Activated B cell treated with CpG ODN at 0.5 μM for 24 hours (primary cell): ENCODE measurements at regions not wholly inside any gene's neighbourhood (a gene's known extent, or its start where the extent isn't known, plus 50 kb on each side); places are given as distances from the start of the nearest gene placed in this dataset.

ENCODE experiments used
- ATAC-seq: fragments of 200-7000 bp; cut with Tn5 transposase; one replicate; pipeline ENCODE4 v1.10.0; 2021; ENCODE audit warnings: low read depth, mild to moderate bottlenecking, moderate library complexity
- CTCF ChIA-PET: fragments of 350-600 bp; sonication (Branson Sonifier 250); formaldehyde crosslinking; loops from one replicate; lab custom pipeline; 2021; ENCODE audit warnings: antibody characterized with exemption; lab: Charles Lee
- POLR2A ChIA-PET: fragments of 350-600 bp; sonication (Branson Sonifier 250); formaldehyde crosslinking; loops from one replicate; lab custom pipeline; 2021; ENCODE audit warnings: antibody characterized with exemption; lab: Charles Lee
- DNase-seq: peaks from one replicate; pipeline ENCODE4 v3.0.0; 2022
- H3K27ac Mint-ChIP-seq: one replicate; pipeline ENCODE4 v1.8.0; 2020; ENCODE audit warnings: mixed read lengths
- H3K27me3 Mint-ChIP-seq: one replicate; pipeline ENCODE4 v1.8.0; 2021; ENCODE audit warnings: mixed read lengths
- H3K36me3 Mint-ChIP-seq: one replicate; pipeline ENCODE4 v1.8.0; 2021; ENCODE audit warnings: low read depth, mixed read lengths
- H3K4me1 Mint-ChIP-seq: one replicate; pipeline ENCODE4 v1.8.0; 2021; ENCODE audit warnings: mixed read lengths
- H3K4me3 Mint-ChIP-seq: one replicate; pipeline ENCODE4 v1.8.0; 2020; ENCODE audit warnings: mild to moderate bottlenecking, mixed read lengths
- H3K9me3 Mint-ChIP-seq: one replicate; pipeline ENCODE4 v1.8.0; 2020; ENCODE audit warnings: mixed read lengths
- intact Hi-C: fragments of 100-400 bp; cut with micrococcal nuclease; formaldehyde crosslinking; loops from one replicate; pipeline ENCODE4 v1.15.1; 2024
- TF ChIP-seq, protein P1 (sequence below): fragments of 200-600 bp; IDR thresholded peaks from one replicate; pipeline ENCODE4 v1.8.0; 2022; ENCODE audit warnings: antibody characterized with exemption, mild to moderate bottlenecking

DNA sequence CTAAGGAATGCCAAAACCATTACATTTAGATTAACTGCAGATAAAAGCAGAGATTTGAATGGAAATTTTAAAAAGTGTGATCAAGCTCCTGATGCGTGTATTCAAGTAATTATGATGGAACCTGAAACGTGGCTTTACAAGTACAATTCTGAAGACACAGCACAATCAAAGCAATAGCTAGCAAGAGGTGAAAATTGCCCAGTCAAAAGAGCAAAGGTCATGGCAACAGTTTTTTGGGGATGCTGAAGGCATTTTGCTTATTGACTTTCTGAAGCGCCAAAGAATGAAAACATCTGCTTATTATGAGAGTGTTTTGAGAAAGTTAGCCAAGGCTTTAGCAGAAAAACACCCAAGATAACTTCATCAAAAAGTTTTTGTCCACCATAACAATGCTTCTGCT lies 389.6 kb upstream of the TENM4 start:
- DNase-seq = no peak
- no peaks in the 10 kb centered on the region for H3K4me1 Mint-ChIP-seq
- TF ChIP-seq, protein P1, sequence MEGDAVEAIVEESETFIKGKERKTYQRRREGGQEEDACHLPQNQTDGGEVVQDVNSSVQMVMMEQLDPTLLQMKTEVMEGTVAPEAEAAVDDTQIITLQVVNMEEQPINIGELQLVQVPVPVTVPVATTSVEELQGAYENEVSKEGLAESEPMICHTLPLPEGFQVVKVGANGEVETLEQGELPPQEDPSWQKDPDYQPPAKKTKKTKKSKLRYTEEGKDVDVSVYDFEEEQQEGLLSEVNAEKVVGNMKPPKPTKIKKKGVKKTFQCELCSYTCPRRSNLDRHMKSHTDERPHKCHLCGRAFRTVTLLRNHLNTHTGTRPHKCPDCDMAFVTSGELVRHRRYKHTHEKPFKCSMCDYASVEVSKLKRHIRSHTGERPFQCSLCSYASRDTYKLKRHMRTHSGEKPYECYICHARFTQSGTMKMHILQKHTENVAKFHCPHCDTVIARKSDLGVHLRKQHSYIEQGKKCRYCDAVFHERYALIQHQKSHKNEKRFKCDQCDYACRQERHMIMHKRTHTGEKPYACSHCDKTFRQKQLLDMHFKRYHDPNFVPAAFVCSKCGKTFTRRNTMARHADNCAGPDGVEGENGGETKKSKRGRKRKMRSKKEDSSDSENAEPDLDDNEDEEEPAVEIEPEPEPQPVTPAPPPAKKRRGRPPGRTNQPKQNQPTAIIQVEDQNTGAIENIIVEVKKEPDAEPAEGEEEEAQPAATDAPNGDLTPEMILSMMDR = no peak
- ATAC-seq = no peak
- no peak overlapping the region for H3K27ac Mint-ChIP-seq
- no peaks in the 10 kb centered on the region for H3K27me3 Mint-ChIP-seq
- POLR2A ChIA-PET = no interaction called here
- CTCF ChIA-PET = no interaction called here
- no peaks in the 10 kb centered on the region for H3K9me3 Mint-ChIP-seq
- H3K36me3 Mint-ChIP-seq = no peaks in the 10 kb centered on the region
- intact Hi-C loops = no loop called here
- no peak overlapping the region for H3K4me3 Mint-ChIP-seq

DNA sequence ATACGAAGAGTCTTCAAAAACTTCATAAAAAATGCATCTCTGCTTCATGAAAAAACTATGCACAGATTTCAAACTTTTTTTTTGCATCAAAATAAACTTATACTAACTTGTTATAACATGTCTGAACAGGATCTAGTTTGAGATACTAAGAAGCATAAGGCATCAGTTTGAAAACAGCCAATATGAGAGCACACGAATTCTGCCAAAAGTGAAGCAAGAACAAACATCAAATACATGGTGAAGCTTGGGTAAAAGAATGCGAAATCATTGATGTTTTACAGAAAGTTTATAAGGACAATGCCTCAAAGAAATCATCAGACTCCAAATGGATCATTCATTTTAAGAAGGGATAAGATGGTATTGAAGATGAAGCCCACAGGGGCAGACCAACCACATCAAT lies 389.1 kb upstream of the TENM4 start:
- no peak for DNase-seq
- Mint-ChIP-seq H3K27me3 (no peaks in the 10 kb centered on the region), H3K4me1 (no peaks in the 10 kb centered on the region), H3K36me3 (no peaks in the 10 kb centered on the region), H3K27ac (no peak overlapping the region), H3K4me3 (no peak overlapping the region), H3K9me3 (no peaks in the 10 kb centered on the region)
- intact Hi-C loops = no loop called here
- ATAC-seq = no peak
- POLR2A ChIA-PET = no interaction called here
- CTCF ChIA-PET = no interaction called here
- TF ChIP-seq, protein P1 = no peak

DNA sequence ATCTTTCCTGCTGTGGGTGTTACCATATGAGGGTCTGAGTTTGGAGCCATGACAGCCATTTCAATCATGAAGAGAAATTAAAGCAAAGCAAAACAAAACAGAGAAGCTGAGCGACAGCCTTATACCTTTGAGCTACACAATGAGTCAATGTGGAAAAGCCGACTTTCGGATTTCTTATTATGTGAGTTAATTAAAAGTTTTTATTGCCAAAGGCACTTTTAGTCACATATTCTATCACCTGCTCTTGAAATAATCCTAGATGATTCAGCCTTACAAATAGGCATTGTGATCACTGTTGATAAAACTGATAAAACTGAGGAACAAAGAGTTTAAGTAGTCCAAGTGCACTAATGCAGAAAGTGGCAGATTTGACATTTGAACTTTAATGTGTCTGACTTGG lies 381.9 kb upstream of the TENM4 start:
- ATAC-seq (no peak), DNase-seq (no peak)
- intact Hi-C loops = no loop called here
- H3K27me3 Mint-ChIP-seq = no peaks in the 10 kb centered on the region
- H3K4me1 Mint-ChIP-seq = no peaks in the 10 kb centered on the region
- TF ChIP-seq, protein P1 = no peak
- no peaks in the 10 kb centered on the region for H3K9me3 Mint-ChIP-seq
- H3K4me3 Mint-ChIP-seq = no peak overlapping the region
- no peak overlapping the region for H3K27ac Mint-ChIP-seq
- POLR2A ChIA-PET = no interaction called here
- H3K36me3 Mint-ChIP-seq = no peaks in the 10 kb centered on the region
- CTCF ChIA-PET = no interaction called here

DNA sequence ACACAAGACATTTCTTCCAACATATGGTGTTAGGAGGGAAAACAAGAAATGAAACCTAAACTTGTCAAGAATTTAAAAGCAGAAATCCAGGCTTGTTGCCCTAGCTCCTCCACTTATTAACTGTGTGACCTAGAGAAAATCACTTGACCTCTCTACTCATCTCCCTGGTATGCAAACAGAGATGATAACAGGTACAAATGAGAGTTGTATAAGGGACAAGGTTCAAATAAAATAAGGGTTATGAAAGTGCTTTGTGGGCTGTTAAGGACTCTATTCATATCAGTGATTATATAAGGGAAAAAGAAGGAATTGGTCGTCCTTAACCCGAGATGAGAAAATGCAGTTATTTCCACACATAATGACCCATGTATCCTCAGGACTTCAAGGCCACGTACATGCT lies 372.7 kb upstream of the TENM4 start:
- ChIA-PET POLR2A (no interaction called here), CTCF (no interaction called here)
- intact Hi-C loops = no loop called here
- no peaks in the 10 kb centered on the region for H3K9me3 Mint-ChIP-seq
- H3K27me3 Mint-ChIP-seq = no peaks in the 10 kb centered on the region
- H3K4me1 Mint-ChIP-seq = no peaks in the 10 kb centered on the region
- DNase-seq (no peak), ATAC-seq (no peak)
- no peaks in the 10 kb centered on the region for H3K36me3 Mint-ChIP-seq
- no peak overlapping the region for H3K27ac Mint-ChIP-seq
- TF ChIP-seq, protein P1 = no peak
- no peak overlapping the region for H3K4me3 Mint-ChIP-seq

DNA sequence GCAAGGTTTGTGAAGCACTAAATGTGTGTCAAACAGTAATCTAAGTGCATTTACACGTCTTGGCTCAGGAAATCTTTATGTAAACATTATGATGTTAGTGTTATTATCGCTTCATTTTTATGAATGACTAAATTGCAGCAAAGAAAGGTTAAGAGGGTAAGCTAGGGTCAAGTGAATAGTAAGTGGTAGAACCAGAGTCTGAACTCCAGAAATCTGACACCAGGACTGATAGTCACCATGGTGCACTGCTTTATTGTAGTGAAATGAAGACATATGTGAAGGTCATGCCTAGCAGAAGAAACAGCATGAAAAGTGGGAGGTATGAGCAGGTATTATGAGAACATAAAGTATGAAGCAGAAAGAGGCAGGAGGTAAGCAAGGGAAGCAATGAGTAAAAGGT lies 368.7 kb upstream of the TENM4 start:
- ChIA-PET CTCF (no interaction called here), POLR2A (no interaction called here)
- peaks cover 3% of the 10 kb centered on the region for H3K9me3 Mint-ChIP-seq
- intact Hi-C loops = no loop called here
- TF ChIP-seq, protein P1 = no peak
- ATAC-seq (no peak), DNase-seq (no peak)
- no peaks in the 10 kb centered on the region for H3K36me3 Mint-ChIP-seq
- no peak overlapping the region for H3K4me3 Mint-ChIP-seq
- H3K27me3 Mint-ChIP-seq = no peaks in the 10 kb centered on the region
- H3K27ac Mint-ChIP-seq = no peak overlapping the region
- H3K4me1 Mint-ChIP-seq = no peaks in the 10 kb centered on the region
